ENCODE measurements at regions not wholly inside any gene's neighbourhood (a gene's known extent, or its start where the extent isn't known, plus 50 kb on each side); places are given as distances from the start of the nearest gene placed in this dataset.

DNA sequence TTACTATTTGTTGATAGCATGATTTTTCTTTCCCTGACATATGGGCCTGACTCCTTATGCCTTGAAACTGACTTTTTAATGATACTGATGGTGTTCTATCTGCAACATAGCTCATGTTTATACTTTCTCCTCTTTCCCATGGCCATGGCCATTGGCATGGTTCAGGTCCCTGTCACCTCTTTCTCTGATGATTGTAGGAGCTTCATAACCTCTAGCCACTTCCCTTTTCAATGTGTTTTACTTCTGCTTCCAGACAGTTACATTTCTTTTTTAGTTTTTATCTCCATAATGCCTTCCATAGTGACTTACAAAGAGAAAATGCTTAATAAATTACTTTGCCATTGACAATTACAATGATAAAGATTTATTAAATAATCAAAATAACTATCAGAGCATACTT lies 177.9 kb upstream of the SETBP1 start:
- no peak for DNase-seq (ENCODE audit: low spot score)

GRCh38 chr18:44503854-44504253 lies 176.8 kb upstream of the SETBP1 start:
- no peak for DNase-seq (ENCODE audit: low spot score)

DNA sequence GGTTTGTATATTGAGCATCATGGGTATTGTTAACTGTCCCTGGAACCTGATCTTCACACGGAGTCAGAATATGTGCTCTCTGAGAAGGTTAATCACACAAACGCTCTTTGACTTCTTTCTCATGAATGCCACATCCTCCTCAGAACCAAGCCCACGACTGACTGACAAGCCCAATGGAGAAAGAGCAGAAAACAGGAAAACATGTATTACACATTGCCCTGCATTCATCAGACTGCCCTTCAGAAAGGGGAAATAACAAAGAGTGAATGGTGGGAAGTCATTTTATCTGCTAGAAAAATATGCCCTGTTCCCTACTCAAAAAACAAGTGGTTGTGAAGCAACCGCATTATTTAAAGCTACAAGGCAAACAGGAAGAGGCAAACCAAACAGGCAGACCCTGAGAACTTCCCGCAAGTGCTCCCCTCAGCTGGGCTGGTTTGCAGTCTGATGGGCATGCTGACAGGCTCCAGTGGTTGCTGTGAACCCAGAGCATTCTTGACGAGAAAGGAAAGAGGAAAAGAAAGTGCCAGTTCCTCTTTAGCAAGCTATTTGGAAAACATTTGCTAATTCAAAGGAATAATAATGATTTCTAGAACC lies 172.9 kb upstream of the SETBP1 start:
- DNase-seq (ENCODE audit: low spot score) = no peak

- DNase-seq (ENCODE audit: low spot score) = no peak
These were observed 172.2 kb upstream of the SETBP1 start for GRCh38 chr18:44508474-44508873.

DNA sequence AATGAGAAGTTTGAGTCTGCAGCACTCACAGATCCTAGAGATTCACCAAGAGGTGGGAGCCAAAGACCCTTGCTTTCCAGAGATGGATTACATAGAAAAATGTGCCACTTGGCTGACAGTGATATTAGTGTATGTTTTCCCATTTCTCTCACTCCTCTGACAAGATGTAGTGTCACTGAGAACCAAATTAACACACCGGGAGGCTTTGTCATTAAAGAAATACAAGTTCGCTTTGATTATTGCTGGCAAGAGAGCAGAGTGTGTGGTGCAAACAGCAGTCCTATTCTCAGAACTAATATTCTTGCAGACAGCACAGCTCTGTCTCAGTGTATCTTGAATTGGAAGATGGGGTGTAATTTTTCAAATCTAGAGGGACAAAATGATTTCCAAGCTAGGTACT lies 171.6 kb upstream of the SETBP1 start:
- DNase-seq (ENCODE audit: low spot score) = no peak

- no peak for DNase-seq (ENCODE audit: low spot score)
These were observed 170.3 kb upstream of the SETBP1 start for GRCh38 chr18:44510390-44510789.

DNA sequence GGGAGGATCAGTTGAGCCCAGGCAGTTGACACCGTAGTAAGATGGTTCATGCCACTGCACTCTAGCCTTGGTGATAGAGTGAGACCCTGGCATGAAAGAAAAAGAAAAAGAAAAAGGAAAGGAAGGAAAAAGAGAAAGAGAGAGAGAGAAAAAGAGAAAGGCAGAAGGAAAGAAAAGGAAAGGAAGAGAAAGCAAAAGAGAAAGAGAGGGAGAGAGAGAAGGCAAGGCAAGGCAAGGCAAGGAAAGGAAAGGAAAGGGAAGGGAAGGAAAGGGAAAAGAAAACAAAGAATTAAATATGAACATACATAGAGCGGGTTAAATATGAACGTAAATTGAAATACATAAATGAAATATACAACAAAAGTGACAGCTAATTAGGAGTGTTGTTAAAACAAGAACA lies 167.5 kb upstream of the SETBP1 start:
- no peak for DNase-seq (ENCODE audit: low spot score)

DNA sequence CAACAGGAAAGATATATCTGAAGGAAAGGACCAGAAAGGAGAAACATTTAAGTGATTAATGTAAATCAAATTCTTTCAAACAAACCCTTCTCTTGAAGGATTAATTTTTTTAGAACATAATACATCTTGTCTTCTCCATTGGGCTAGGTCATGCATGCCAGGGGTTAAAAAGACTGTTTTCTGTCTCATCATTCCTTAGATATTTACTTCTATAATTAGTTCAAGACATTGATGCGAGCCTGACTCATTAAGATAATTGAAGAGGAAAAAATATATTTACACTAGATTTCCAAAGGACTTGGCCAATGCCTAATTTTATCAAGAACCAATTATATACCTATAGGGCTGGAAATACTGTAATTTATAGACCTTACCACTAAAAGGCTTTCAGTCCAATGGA lies 166.6 kb upstream of the SETBP1 start:
- no peak for DNase-seq (ENCODE audit: low spot score)

DNA sequence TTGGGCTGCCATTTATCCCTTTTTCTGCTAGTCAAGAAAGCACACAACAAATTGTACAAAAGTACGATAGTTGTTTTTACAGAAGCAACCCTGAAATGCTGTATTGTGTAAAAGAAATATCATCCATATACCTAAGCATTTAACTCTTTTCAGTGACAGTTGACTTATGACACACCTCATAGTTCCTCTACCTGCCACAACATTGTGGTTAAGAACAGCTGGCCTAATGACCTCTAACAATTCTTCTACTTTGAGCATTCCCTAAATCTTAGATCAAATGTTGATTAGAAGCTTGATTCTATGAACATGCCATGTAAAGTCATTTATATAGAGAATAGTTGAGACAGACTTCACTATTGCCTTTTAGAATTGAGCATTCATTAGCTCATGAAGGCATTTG lies 165.9 kb upstream of the SETBP1 start:
- no peak for DNase-seq (ENCODE audit: low spot score)

DNA sequence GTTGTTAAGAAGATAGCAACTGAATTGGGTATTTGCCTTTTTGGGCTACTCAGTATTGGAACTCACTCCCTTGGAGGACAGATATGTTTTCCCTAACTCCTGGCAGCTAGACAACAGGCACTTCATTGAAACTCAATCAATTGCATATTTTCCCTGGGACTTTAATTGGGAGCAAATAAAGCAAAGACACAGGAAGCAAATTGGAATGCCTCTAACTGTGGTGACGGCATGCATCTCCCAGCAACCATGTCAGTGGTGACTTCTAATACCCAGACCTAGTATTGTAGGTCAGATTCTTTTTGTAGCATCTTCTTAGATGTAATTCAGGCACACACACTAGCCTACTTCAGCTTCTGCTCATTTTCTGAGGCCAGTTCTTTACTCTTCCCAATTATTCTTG lies 164.2 kb upstream of the SETBP1 start:
- DNase-seq (ENCODE audit: low spot score) = no peak

DNA sequence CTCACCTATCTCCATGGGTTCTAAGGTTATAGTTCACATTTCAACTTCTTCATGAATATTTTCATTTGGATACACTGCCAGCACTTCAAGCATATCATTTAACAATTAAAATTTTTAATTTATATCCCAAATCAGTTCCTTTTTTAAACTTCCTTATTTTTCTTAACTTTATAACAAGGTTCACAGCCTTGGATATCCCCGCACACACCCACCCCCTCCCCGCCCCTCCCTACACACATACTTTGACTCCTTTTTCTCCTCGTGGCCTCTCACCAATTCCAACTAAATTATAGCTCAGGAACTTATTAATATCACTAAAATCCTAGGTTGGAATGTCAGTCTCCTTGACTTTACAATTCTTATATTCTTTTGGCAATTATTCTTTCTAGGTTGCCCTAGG lies 163.6 kb upstream of the SETBP1 start:
- DNase-seq (ENCODE audit: low spot score) = no peak

DNA sequence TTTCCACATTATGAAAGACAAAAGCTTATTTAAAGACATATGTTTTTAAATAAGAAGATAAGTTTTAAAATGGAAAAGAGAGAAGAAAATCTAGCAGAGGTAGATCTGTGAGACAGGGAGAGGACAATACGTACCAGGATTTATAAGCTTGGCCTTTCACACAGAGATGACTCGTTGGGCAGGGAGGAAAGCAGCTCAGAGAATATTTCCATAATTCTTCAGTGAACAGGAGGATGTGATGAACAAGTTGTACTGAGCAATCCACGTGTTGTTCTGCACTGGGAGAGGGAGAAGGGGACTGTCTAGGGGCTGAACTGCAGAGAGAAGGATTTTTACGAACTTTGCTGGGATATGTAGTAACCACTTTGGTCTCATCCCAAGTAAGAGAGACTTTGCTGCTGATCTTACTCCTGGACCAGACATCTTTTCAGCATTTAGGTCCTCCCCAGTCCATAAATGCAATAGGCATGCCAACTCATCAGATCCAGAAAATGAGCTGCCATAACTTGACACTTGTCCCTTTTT lies 162.5 kb upstream of the SETBP1 start:
- DNase-seq (ENCODE audit: low spot score) = no peak

DNA sequence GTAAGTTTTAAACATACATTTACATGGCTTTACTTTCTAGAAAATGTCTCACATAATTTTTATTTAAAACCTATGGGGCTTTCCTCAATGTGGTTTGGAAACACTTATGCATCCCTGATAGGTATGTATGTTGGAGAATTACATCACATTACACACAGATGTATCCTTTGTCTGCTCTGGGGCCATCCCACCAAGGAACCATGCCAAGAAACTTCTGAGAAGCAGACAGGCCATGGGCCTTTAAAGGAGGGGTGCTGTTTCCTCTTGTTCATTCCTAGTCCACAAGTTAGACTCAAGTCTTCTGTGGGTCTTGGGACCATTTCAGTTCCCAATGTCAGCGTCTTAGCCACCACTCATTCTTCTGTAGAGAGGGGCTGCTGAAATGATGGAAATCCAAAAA lies 162.0 kb upstream of the SETBP1 start:
- DNase-seq (ENCODE audit: low spot score) = no peak

DNA sequence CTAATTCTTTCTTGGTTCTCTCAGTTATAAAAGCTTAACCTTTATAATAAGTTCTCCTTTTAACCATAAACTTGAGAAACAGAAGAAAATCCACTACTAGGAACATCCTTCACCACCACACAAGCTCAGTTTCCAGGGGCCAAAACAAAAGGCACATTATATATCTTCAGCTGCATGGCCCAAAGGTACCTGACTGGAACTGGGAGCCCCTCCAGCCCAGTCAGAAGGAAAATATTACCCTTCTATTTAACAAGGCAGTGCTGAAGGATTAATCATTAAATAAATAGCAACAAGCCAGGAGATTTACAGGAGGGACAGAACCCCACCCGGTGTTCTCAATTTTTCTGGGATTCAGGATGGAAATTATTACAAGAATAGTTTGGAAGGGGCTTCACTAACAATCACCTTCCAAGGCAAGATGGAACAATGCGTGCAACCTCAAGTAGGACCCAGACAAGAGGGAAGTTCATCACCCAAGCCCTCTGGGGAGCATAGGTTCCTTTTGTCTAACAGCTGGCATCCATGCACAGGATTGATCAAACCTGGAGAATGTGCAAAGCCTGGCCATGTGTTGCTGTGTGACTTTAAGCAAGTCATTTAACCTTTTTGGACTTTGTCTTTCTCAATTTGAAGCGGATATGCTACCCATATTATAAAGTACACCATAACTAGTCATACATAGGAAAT lies 159.6 kb upstream of the SETBP1 start:
- no peak for DNase-seq (ENCODE audit: low spot score)

- DNase-seq (ENCODE audit: low spot score) = no peak
These were observed 159.0 kb upstream of the SETBP1 start for GRCh38 chr18:44521668-44522022.

DNA sequence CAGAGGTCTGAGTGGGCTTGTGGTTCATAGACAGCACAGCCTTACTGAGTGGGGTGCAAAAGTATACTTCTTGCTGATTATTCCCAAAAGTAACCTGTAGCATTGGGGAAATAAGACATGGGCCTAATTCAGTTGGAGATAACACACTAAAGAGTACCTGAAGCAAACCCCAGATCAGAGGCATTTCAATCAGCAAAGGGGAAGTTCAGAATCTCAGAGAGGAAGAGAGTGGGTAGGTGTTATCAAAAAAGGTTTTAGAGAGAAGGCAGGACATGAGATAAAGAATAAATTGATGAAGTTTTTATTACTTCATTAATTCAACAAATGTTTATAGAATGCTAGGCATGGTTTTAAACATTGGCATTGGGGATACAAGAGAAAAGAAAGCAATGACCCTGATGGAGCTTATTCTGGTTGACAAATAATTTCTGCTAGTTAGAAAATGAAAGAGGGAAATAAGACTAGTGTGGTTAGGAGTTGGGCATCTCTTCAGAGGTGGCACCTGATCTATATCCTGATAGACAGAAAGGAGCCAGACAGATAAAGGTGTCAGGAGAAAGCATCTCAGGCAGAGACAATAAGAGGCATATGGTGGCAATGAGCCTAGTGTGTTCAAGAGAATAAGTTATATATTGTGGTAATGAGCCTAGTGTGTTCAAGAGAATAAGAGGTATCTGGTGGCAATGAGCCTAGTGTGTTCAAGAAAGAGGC lies 153.8 kb upstream of the SETBP1 start:
- no peak for DNase-seq (ENCODE audit: low spot score)

- no peak for DNase-seq (ENCODE audit: low spot score)
These were observed 147.6 kb upstream of the SETBP1 start for GRCh38 chr18:44533071-44533470.

- no peak for DNase-seq (ENCODE audit: low spot score)
These were observed 144.6 kb upstream of the SETBP1 start for GRCh38 chr18:44536046-44536445.

DNA sequence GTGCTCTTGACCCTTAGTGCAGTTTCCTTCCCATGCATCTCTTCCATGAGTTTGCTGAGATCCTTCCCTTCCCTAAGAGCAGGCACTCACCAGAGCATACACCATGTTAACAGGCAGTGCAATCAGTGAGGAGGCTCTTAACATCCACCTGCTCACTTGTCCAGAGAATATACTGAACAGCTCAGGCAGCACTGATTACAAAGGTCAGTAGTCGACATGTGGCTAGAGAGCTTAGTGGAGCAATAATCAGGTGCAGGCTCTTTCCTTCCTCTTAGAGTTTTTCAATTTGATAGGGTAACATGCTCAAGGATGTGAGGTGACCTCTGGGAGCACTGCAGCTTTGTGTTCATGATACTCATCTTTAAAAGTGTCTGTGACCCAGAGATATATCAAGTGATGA lies 144.1 kb upstream of the SETBP1 start:
- no peak for DNase-seq (ENCODE audit: low spot score)

DNA sequence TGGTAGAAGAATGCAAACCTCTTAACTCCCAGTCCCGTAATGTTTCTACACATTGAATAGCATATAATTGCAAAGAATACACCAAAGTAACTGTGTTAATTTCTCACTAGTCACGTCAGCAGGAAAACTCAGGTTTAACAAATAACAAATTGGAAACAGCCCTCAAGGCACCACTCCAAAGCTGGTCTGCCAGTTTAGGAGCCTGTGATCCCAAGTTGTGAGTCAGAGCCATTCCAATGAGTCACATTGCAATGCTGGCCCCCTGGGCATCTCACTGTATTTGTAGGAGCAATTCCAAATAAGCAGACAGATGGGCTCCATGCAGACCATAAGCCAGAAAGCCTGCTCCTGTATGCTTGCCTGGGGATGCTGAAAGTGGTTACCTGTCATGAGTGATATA lies 143.2 kb upstream of the SETBP1 start:
- no peak for DNase-seq (ENCODE audit: low spot score)

GRCh38 chr18:44539926-44540325 lies 140.8 kb upstream of the SETBP1 start:
- DNase-seq (ENCODE audit: low spot score) = no peak

GRCh38 chr18:44541159-44541558 lies 139.5 kb upstream of the SETBP1 start:
- no peak for DNase-seq (ENCODE audit: low spot score)

DNA sequence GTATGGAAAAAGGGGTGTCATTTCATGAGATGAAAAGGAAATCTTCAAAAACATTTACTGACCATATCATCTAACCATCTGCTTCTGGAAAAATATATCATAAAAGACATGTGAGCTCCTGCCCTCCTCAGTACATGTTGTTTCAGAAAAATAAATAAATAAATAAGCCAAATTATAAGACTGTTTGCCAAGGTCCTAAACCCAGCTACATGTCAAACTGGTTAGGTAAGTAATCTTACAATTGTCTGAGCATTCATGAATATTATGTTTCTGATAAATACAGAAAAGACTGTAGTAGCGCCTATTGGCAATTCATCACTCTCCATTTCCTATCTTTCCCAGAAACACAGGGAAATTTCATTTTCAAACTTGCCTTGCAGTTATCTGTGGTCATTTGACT lies 138.9 kb upstream of the SETBP1 start:
- DNase-seq (ENCODE audit: low spot score) = no peak

DNA sequence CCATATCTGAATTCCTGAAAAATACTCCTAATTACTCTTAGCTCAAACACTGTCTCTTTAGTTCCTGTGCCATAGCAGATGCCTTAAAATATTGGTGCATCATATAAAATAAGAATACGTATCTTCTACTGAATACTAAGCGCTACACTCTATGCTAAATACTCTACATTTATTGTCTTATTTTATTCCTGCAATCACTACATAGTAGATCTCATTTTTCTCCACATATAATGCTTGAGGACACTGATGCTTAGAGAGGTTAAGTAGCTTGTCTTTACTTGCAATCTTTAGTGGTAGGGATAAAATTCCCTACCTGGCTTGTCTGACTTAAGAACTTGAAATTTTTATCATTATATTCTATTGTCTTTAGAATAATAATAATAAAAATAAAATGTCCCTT lies 137.3 kb upstream of the SETBP1 start:
- DNase-seq (ENCODE audit: low spot score) = no peak

Measured in ecto neural progenitor cell (in vitro differentiated cells).